ENCODE measurements at regions not wholly inside any gene's neighbourhood (a gene's known extent, or its start where the extent isn't known, plus 50 kb on each side); places are given as distances from the start of the nearest gene placed in this dataset.

DNA sequence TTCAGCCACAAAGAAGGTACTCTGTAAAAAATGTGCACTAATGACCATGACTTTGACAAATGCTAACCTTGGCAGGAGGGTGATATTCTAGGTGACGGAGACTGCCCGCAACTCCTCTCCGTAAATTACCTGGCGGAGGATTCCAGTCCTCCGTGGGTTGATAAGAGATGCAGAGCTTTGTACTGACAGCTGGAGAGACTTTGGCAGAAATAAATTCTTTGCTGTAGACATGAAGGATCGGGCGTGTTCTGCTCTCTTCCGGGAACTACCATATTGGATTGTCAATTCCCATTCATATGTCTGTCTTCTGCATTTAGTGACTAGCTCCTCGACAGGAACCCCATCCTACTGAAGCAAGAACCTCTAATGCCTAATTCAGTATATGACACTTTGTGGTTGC lies 158.3 kb upstream of the KAZN start:
- no peaks in the 10 kb centered on the region for H3K9me1 ChIP-seq (replicated peaks; ENCODE audit: control insufficient read depth, extremely low read depth, insufficient read depth, low read length)
- TF ChIP-seq JUN (IDR thresholded peaks at IDR 0.05; ENCODE audit: borderline replicate concordance, insufficient read depth, insufficient read length, low read depth) (no peak), GATA2 (IDR thresholded peaks at IDR 0.05; ENCODE audit: insufficient read depth, insufficient read length, low read depth, low read length) (no peak), MYC (IDR thresholded peaks at IDR 0.05; ENCODE audit: low read depth, low read length) (no peak), EZH2 (IDR thresholded peaks at IDR 0.05; ENCODE audit: borderline replicate concordance, low read depth, low read length, severe bottlenecking) (no peak), POLR2A (IDR thresholded peaks at IDR 0.05; ENCODE audit: low read depth, low read length) (no peak), POLR2AphosphoS5 (IDR thresholded peaks at IDR 0.05; ENCODE audit: insufficient read depth, low read depth, low read length) (no peak), FOS (IDR thresholded peaks at IDR 0.05; ENCODE audit: borderline replicate concordance, insufficient read depth, low read length) (no peak)
- TF ChIP-seq, protein P1, sequence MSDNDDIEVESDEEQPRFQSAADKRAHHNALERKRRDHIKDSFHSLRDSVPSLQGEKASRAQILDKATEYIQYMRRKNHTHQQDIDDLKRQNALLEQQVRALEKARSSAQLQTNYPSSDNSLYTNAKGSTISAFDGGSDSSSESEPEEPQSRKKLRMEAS (IDR thresholded peaks at IDR 0.05; ENCODE audit: insufficient read depth, insufficient read length) = no peak
- TF ChIP-seq, protein P2, sequence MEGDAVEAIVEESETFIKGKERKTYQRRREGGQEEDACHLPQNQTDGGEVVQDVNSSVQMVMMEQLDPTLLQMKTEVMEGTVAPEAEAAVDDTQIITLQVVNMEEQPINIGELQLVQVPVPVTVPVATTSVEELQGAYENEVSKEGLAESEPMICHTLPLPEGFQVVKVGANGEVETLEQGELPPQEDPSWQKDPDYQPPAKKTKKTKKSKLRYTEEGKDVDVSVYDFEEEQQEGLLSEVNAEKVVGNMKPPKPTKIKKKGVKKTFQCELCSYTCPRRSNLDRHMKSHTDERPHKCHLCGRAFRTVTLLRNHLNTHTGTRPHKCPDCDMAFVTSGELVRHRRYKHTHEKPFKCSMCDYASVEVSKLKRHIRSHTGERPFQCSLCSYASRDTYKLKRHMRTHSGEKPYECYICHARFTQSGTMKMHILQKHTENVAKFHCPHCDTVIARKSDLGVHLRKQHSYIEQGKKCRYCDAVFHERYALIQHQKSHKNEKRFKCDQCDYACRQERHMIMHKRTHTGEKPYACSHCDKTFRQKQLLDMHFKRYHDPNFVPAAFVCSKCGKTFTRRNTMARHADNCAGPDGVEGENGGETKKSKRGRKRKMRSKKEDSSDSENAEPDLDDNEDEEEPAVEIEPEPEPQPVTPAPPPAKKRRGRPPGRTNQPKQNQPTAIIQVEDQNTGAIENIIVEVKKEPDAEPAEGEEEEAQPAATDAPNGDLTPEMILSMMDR (IDR thresholded peaks at IDR 0.05; ENCODE audit: extremely low read depth in 1 of 2, insufficient read depth in 1 of 2, low read depth in 1 of 2, low read length in 2 of 2) = no peak
- BruUV-seq (replicated peaks) = no TSS peak
- H4K20me1 ChIP-seq (replicated peaks; ENCODE audit: control insufficient read depth, extremely low read depth, insufficient read depth, low read length) = no peaks in the 10 kb centered on the region
- intact Hi-C loops (cut with micrococcal nuclease) = no loop called here
- dilution Hi-C loops (cut with MboI; ENCODE audit: extremely low pct_ligation_motif_present, low sequenced_read_pairs) = no loop called here
- H3K9me3 ChIP-seq (replicated peaks; ENCODE audit: control insufficient read depth, insufficient read depth, low read length) = peaks cover 4% of the 10 kb centered on the region
- no peak overlapping the region for H3K4me3 ChIP-seq (replicated peaks in 1 of 3; ENCODE audit: insufficient read depth in 1 of 3, low read depth in 1 of 3, low read length in 3 of 3)
- no peaks in the 10 kb centered on the region for H3K27me3 ChIP-seq (ENCODE audit: control insufficient read depth in 2 of 2, insufficient read depth in 2 of 2, low read length in 2 of 2)
- H3K9ac ChIP-seq (replicated peaks; ENCODE audit: extremely low read depth, insufficient read depth, low read length) = no peak overlapping the region
- no peaks in the 10 kb centered on the region for H3K4me1 ChIP-seq (ENCODE audit: control insufficient read depth, extremely low read depth, insufficient read depth, low read length)
- H3K79me2 ChIP-seq (ENCODE audit: control insufficient read depth, insufficient read depth, low read length) = no peaks in the 10 kb centered on the region
- H3K36me3 ChIP-seq (ENCODE audit: control insufficient read depth in 2 of 2, extremely low read depth in 1 of 2, insufficient read depth in 2 of 2, low read length in 2 of 2) = no peaks in the 10 kb centered on the region
- ChIA-PET POLR2A (no interaction called here), CTCF (no interaction called here)
- H2AFZ ChIP-seq (ENCODE audit: low read depth, low read length) = no peak overlapping the region
- no peak for DNase-seq (ENCODE audit: low read depth, low spot score)
- no peak overlapping the region for H3K4me2 ChIP-seq (ENCODE audit: insufficient read depth, low read length)
- no peak for FAIRE-seq
- H3K27ac ChIP-seq (ENCODE audit: insufficient read depth, low read depth, low read length) = no peak overlapping the region
